ENCODE measurements at regions not wholly inside any gene's neighbourhood (a gene's known extent, or its start where the extent isn't known, plus 50 kb on each side); places are given as distances from the start of the nearest gene placed in this dataset.
"Not testable (repeated sequence)": the region's sequence is repeated elsewhere in the genome, so short reads cannot be mapped to it uniquely, and the experiment has no call there.

- DNase-seq (ENCODE audit: low read depth in 1 of 2, low spot score in 1 of 2) (no peak), FAIRE-seq (no peak), ATAC-seq (no peak)
- Histone ChIP-seq H3K9me3 (peaks cover 13% of the 10 kb centered on the region; the same call in 1 of the 3 replicates), H3K4me2 (no peak overlapping the region), H3K4me3 (no peak overlapping the region), H3K27ac (no peak overlapping the region), H3K4me1 (no peaks in the 10 kb centered on the region)
- ChIA-PET CTCF (interaction anchor here (0.9 to 1.0 kb wide), 2 partner anchors 15 to 335 kb away, joined by 3 read pairs; no protein-coding TSS in a partner anchor), POLR2A (no interaction called here)
- WGBS (ENCODE audit: missing lambda C conversion rate) = 11% methylated on average over 1 of the region's 1 CpG
- no peak for TF ChIP-seq MAZ (IDR thresholded peaks at IDR 0.05; ENCODE audit: borderline replicate concordance, low read depth, low read length)
- TF ChIP-seq RAD21 (conservative IDR thresholded peaks at IDR 0.05 in 1 of 2, IDR thresholded peaks at IDR 0.05 in 1 of 2) = no peak
- no peak for TF ChIP-seq CBX8 (IDR thresholded peaks at IDR 0.05)
- no peak for TF ChIP-seq USF2 (IDR thresholded peaks at IDR 0.05)
- TF ChIP-seq E2F6 (IDR thresholded peaks at IDR 0.05; ENCODE audit: borderline replicate concordance, low read depth) = no peak
- TF ChIP-seq, protein P1, sequence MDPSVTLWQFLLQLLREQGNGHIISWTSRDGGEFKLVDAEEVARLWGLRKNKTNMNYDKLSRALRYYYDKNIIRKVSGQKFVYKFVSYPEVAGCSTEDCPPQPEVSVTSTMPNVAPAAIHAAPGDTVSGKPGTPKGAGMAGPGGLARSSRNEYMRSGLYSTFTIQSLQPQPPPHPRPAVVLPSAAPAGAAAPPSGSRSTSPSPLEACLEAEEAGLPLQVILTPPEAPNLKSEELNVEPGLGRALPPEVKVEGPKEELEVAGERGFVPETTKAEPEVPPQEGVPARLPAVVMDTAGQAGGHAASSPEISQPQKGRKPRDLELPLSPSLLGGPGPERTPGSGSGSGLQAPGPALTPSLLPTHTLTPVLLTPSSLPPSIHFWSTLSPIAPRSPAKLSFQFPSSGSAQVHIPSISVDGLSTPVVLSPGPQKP (IDR thresholded peaks at IDR 0.05; ENCODE audit: low read depth, low read length) = no peak
- TF ChIP-seq TFCP2L1 (CRISPR knock-in tag; IDR thresholded peaks at IDR 0.05) = no peak
- no peak for TF ChIP-seq PBX3 (IDR thresholded peaks at IDR 0.05)
- TF ChIP-seq MAFK (IDR thresholded peaks at IDR 0.05; ENCODE audit: partially characterized antibody) = no peak
- no peak for TF ChIP-seq EHMT2 (IDR thresholded peaks at IDR 0.05; ENCODE audit: low read depth)
Observed at GRCh38 chr14:31911160-31911559, 165.9 kb upstream of the ARHGAP5 start.

DNA sequence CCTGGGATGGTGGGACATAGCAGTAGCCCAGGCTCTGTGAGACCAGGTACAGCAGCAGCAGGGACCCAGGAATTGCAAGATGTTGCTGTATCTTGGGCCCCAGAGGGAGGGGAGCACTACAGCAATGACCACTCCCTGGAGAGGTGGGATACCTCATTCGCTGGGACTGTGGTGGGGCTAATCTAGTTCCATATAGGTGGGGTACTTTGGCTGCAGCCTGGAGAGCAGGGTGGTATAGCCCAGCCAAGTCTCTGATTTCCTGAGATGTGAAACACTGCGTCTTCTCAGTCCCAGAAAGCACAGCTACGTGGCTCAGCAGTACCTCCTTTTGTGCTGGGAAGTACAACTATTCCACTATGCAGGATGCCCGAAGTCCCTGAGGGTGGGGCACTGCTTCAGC is 163.7 kb upstream of the ARHGAP5 start:
- Histone ChIP-seq H3K27ac (no peak overlapping the region), H3K9me3 (peaks cover 13% of the 10 kb centered on the region; the same call in 1 of the 3 replicates), H3K4me3 (no peak overlapping the region), H3K4me2 (no peak overlapping the region), H3K4me1 (no peaks in the 10 kb centered on the region)
- WGBS (ENCODE audit: missing lambda C conversion rate) = 50% methylated on average over 3 of the region's 4 CpGs
- ChIA-PET CTCF (interaction anchor here (1.4 kb wide), 1 partner anchor 21 kb away, joined by 4 read pairs; no protein-coding TSS in a partner anchor), POLR2A (no interaction called here)
- DNase-seq (ENCODE audit: low read depth in 1 of 2, low spot score in 1 of 2) (no peak), ATAC-seq (no peak), FAIRE-seq (no peak)
- TF ChIP-seq RFX5 (IDR thresholded peaks at IDR 0.05) (no peak), HEYL (CRISPR knock-in tag; IDR thresholded peaks at IDR 0.05) (no peak), REST (IDR thresholded peaks at IDR 0.05) (no peak), E2F6 (IDR thresholded peaks at IDR 0.05; ENCODE audit: borderline replicate concordance, low read depth) (no peak), KDM1A (IDR thresholded peaks at IDR 0.05; ENCODE audit: low read depth) (no peak), CBX2 (IDR thresholded peaks at IDR 0.05; ENCODE audit: borderline replicate concordance, low read depth) (no peak), HOXA7 (CRISPR knock-in tag; IDR thresholded peaks at IDR 0.05) (no peak)

GRCh38 chr14:31918289-31918688 is 158.8 kb upstream of the ARHGAP5 start:
- H3K27ac ChIP-seq; H3K9me3 ChIP-seq; ATAC-seq; FAIRE-seq; DNase-seq (ENCODE audit: low read depth in 1 of 2, low spot score in 1 of 2); H3K4me2 ChIP-seq; H3K4me1 ChIP-seq; H3K4me3 ChIP-seq; POLR2A ChIA-PET: not testable (repeated sequence)
- 81% methylated on average over 5 of the region's 7 CpGs for WGBS (ENCODE audit: missing lambda C conversion rate)
- CTCF ChIA-PET = interaction anchor here (0.9 to 1.2 kb wide), 2 partner anchors 8 to 16 kb away, joined by 3 to 5 read pairs; no protein-coding TSS in a partner anchor
